SH-SY5Y (cell line): ENCODE measurements at regions not wholly inside any gene's neighbourhood (a gene's known extent, or its start where the extent isn't known, plus 50 kb on each side); places are given as distances from the start of the nearest gene placed in this dataset.

ENCODE experiments used
- GATA2 ChIP-seq: IDR thresholded peaks from 2 replicates; pipeline ENCODE4 v1.6.1; 2011; ENCODE audit warnings: mild to moderate bottlenecking, low read depth, low read length
- GATA3 ChIP-seq: IDR thresholded peaks from 2 replicates; pipeline ENCODE4 v1.6.1; 2011; ENCODE audit warnings: low read depth, mild to moderate bottlenecking, low read length, moderate library complexity

DNA sequence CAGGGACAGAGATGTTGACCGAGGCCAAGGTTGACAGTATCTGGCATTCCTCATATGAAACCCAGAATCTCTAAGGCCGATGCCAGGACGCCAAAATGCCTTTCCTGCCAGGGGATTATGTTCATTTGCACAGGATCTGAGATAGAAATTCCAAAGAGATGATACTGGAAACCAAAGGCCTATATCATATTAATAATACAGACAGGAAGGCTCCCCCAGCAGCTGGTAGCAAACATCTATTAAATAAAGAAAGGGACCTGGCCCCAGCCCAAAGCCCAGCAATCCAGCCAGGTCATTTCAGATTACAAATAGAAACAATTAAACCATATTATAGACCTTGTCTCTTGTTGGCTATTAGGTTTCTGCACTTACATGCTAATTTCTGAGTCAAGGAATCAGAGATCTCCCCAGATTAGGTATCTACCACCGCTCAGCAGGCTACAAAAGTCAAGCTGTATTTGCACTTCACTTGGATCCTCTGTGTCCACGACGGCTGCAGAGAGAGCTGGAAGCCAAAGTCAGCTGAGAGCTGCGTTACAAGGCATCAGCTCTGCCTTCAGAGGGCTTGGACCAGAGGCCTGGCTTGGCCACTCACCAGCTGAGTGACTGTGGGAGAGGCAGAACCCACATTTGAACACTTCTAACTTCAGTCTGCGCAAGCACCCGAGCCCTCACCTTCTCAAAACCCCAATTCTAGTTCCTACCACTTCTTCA, 269.3 kb upstream of the SIX2 start:
- TF ChIP-seq GATA2 (no peak), GATA3 (no peak)
